ENCODE measurements at regions not wholly inside any gene's neighbourhood (a gene's known extent, or its start where the extent isn't known, plus 50 kb on each side); places are given as distances from the start of the nearest gene placed in this dataset.

GRCh38 chr5:117218789-117219188, 644.2 kb upstream of the SEMA6A start:
- DNase-seq (ENCODE audit: low read depth): no peak

- DNase-seq (ENCODE audit: low read depth): no peak
Measured at GRCh38 chr5:117212866-117213265, 638.2 kb upstream of the SEMA6A start.

- DNase-seq (ENCODE audit: low read depth): no peak
Measured at GRCh38 chr5:117210796-117211195, 636.2 kb upstream of the SEMA6A start.

- DNase-seq (ENCODE audit: low read depth): no peak
Measured at GRCh38 chr5:117209479-117209878, 634.9 kb upstream of the SEMA6A start.

- no peak for DNase-seq (ENCODE audit: low read depth)
Measured at GRCh38 chr5:117207088-117207668, 632.6 kb upstream of the SEMA6A start.

GRCh38 chr5:117205894-117206293, 631.3 kb upstream of the SEMA6A start:
- DNase-seq (ENCODE audit: low read depth): no peak

- no peak for DNase-seq (ENCODE audit: low read depth)
Measured at GRCh38 chr5:117204926-117205869, 630.6 kb upstream of the SEMA6A start.

- DNase-seq (ENCODE audit: low read depth): no peak
Measured at GRCh38 chr5:117204404-117204803, 629.8 kb upstream of the SEMA6A start.

GRCh38 chr5:117203584-117203983, 629.0 kb upstream of the SEMA6A start:
- no peak for DNase-seq (ENCODE audit: low read depth)

- no peak for DNase-seq (ENCODE audit: low read depth)
Measured at GRCh38 chr5:117201001-117201400, 626.4 kb upstream of the SEMA6A start.

- DNase-seq (ENCODE audit: low read depth): no peak
Measured at GRCh38 chr5:117195076-117195475, 620.5 kb upstream of the SEMA6A start.

GRCh38 chr5:117191251-117191650, 616.6 kb upstream of the SEMA6A start:
- no peak for DNase-seq (ENCODE audit: low read depth)

- DNase-seq (ENCODE audit: low read depth): no peak
Measured at GRCh38 chr5:117189784-117190183, 615.2 kb upstream of the SEMA6A start.

GRCh38 chr5:117188211-117188610, 613.6 kb upstream of the SEMA6A start:
- DNase-seq (ENCODE audit: low read depth): no peak

- DNase-seq (ENCODE audit: low read depth): no peak
Measured at GRCh38 chr5:117186751-117187150, 612.1 kb upstream of the SEMA6A start.

- no peak for DNase-seq (ENCODE audit: low read depth)
Measured at GRCh38 chr5:117183326-117183725, 608.7 kb upstream of the SEMA6A start.

- no peak for DNase-seq (ENCODE audit: low read depth)
Measured at GRCh38 chr5:117182104-117182503, 607.5 kb upstream of the SEMA6A start.

- no peak for DNase-seq (ENCODE audit: low read depth)
Measured at GRCh38 chr5:117177302-117177701, 602.7 kb upstream of the SEMA6A start.

GRCh38 chr5:117165068-117165467, 590.4 kb upstream of the SEMA6A start:
- DNase-seq (ENCODE audit: low read depth): no peak

GRCh38 chr5:117161718-117162335, 587.2 kb upstream of the SEMA6A start:
- DNase-seq (ENCODE audit: low read depth): no peak

GRCh38 chr5:117160391-117160790, 585.8 kb upstream of the SEMA6A start:
- DNase-seq (ENCODE audit: low read depth): no peak

GRCh38 chr5:117149312-117149711, 574.7 kb upstream of the SEMA6A start:
- no peak for DNase-seq (ENCODE audit: low read depth)

- DNase-seq (ENCODE audit: low read depth): no peak
Measured at GRCh38 chr5:117144086-117144485, 569.5 kb upstream of the SEMA6A start.

All from stimulated activated CD8-positive, alpha-beta memory T cell treated with anti-CD3 and anti-CD28 coated beads, Interleukin-15, amount 100 ng/mL, for 1 hour (primary cell).